GM23338 (cell line): ENCODE measurements at regions not wholly inside any gene's neighbourhood (a gene's known extent, or its start where the extent isn't known, plus 50 kb on each side); places are given as distances from the start of the nearest gene placed in this dataset.
A peak's percentile ranks its signal among the peaks of the same experiment; 100 is the strongest.

Source experiments
- ATAC-seq: fragments of 200-7000 bp; cut with Tn5 transposase; 3 replicates; pipeline ENCODE4 v1.9.1; 2020
- DNase-seq: peaks from one replicate; pipeline ENCODE4 v3.0.0-alpha.2; 2015; ENCODE audit warnings: low spot score
- H2AFZ ChIP-seq: fragments of 200-600 bp; sonication (generic); 2 replicates; pipeline ENCODE4 v1.8.0; 2016; ENCODE audit warnings: antibody characterized with exemption, mild to moderate bottlenecking, moderate library complexity
- H3F3A ChIP-seq: fragments of 200-600 bp; sonication (generic); replicated peaks from 2 replicates; pipeline ENCODE4 v1.8.0; 2017; ENCODE audit warnings: antibody characterized with exemption, mixed run types, low read depth
- H3K27ac ChIP-seq: fragments of 200-600 bp; sonication (generic); 2 replicates; pipeline ENCODE4 v1.6.1; 2016; ENCODE audit warnings: low read depth
- H3K27me3 ChIP-seq: fragments of 200-600 bp; sonication (generic); 2 replicates; pipeline ENCODE4 v1.8.0; 2016; ENCODE audit warnings: mild to moderate bottlenecking, mixed run types, moderate library complexity; ENCODE audit not compliant: insufficient read depth
- H3K36me3 ChIP-seq: fragments of 200-600 bp; sonication (generic); 2 replicates; pipeline ENCODE4 v1.8.0; 2016; ENCODE audit warnings: mild to moderate bottlenecking; ENCODE audit not compliant: insufficient read depth
- H3K4me1 ChIP-seq: fragments of 200-600 bp; sonication (generic); 2 replicates; pipeline ENCODE4 v1.8.0; 2016; ENCODE audit warnings: mild to moderate bottlenecking, moderate library complexity; ENCODE audit not compliant: insufficient read depth
- H3K4me2 ChIP-seq: fragments of 200-600 bp; sonication (generic); 2 replicates; pipeline ENCODE4 v1.7.1; 2017; ENCODE audit warnings: mixed run types
- H3K4me3 ChIP-seq: fragments of 200-600 bp; sonication (generic); 2 replicates; pipeline ENCODE4 v1.6.1; 2016; ENCODE audit warnings: mixed run types
- H3K79me2 ChIP-seq: fragments of 200-600 bp; sonication (generic); replicated peaks from 2 replicates; pipeline ENCODE4 v1.8.0; 2017; ENCODE audit warnings: mild to moderate bottlenecking; ENCODE audit not compliant: insufficient read depth
- H3K9me2 ChIP-seq: fragments of 200-600 bp; sonication (generic); 2 replicates; pipeline ENCODE4 v1.8.0; 2017; ENCODE audit not compliant: insufficient read depth
- H4K20me1 ChIP-seq: fragments of 200-600 bp; sonication (generic); replicated peaks from 2 replicates; pipeline ENCODE4 v1.8.0; 2017; ENCODE audit warnings: mild to moderate bottlenecking; ENCODE audit not compliant: insufficient read depth
- H3K27ac Mint-ChIP-seq: 2 replicates; pipeline ENCODE4 v1.8.0; 2020; ENCODE audit warnings: inconsistent platforms, mild to moderate bottlenecking, moderate library complexity, mixed read lengths
- H3K27me3 Mint-ChIP-seq: 3 replicates; pipeline ENCODE4 v1.8.0; 2022; ENCODE audit warnings: low read depth, mild to moderate bottlenecking, moderate library complexity, mixed read lengths, inconsistent platforms; ENCODE audit not compliant: insufficient read depth, poor library complexity
- H3K36me3 Mint-ChIP-seq: 3 replicates; pipeline ENCODE4 v1.8.0; 2021; ENCODE audit warnings: low read depth, mild to moderate bottlenecking, inconsistent platforms, moderate library complexity, mixed read lengths
- H3K4me1 Mint-ChIP-seq: 3 replicates; pipeline ENCODE4 v1.8.0; 2020; ENCODE audit warnings: mild to moderate bottlenecking, inconsistent platforms, mixed read lengths
- H3K4me3 Mint-ChIP-seq: 3 replicates; pipeline ENCODE4 v1.8.0; 2021; ENCODE audit warnings: moderate library complexity, mild to moderate bottlenecking, inconsistent platforms, mixed read lengths
- H3K9me3 Mint-ChIP-seq: 3 replicates; pipeline ENCODE4 v1.8.0; 2020; ENCODE audit warnings: moderate library complexity, mild to moderate bottlenecking, inconsistent platforms, mixed read lengths
- CREB1 ChIP-seq: fragments of 250-450 bp; sonication (Bioruptor Pico); IDR thresholded peaks from 2 replicates; pipeline ENCODE4 v1.5.0; 2020; ENCODE audit warnings: low read depth, mild to moderate bottlenecking, moderate library complexity
- EZH2 ChIP-seq: fragments of 200-600 bp; sonication (generic); IDR thresholded peaks from one replicate; pipeline ENCODE4 v1.8.0; 2017; ENCODE audit warnings: antibody characterized with exemption, mild to moderate bottlenecking, low read depth; ENCODE audit not compliant: unreplicated experiment
- EZH2phosphoT487 ChIP-seq: fragments of 200-600 bp; sonication (generic); IDR thresholded peaks from one replicate; pipeline ENCODE4 v1.8.1; 2018; ENCODE audit warnings: antibody characterized with exemption; ENCODE audit not compliant: unreplicated experiment
- JUNB ChIP-seq: IDR thresholded peaks from one replicate; pipeline ENCODE4 v1.6.1; 2016; ENCODE audit warnings: antibody characterized with exemption; ENCODE audit not compliant: unreplicated experiment
- NANOG ChIP-seq: IDR thresholded peaks from 2 replicates; pipeline ENCODE4 v1.6.1; 2016; ENCODE audit warnings: antibody characterized with exemption, borderline replicate concordance
- POLR2AphosphoS5 ChIP-seq: IDR thresholded peaks from 2 replicates; pipeline ENCODE4 v1.6.1; 2016; ENCODE audit warnings: antibody characterized with exemption, low read depth
- ZNF114 ChIP-seq: fragments of 250-450 bp; sonication (Bioruptor Pico); IDR thresholded peaks from 2 replicates; pipeline ENCODE4 v1.5.0; 2020; ENCODE audit warnings: mild to moderate bottlenecking, moderate library complexity
- ZNF331 ChIP-seq: fragments of 250-450 bp; sonication (Bioruptor Pico); IDR thresholded peaks from 2 replicates; pipeline ENCODE4 v1.5.0; 2020; ENCODE audit warnings: low read depth, mild to moderate bottlenecking, moderate library complexity
- ZNF462 ChIP-seq: fragments of 250-450 bp; sonication (Bioruptor Pico); IDR thresholded peaks from 2 replicates; pipeline ENCODE4 v1.5.0; 2020; ENCODE audit warnings: mild to moderate bottlenecking, moderate library complexity
- TF ChIP-seq, protein P1 (sequence below): IDR thresholded peaks from one replicate; pipeline ENCODE4 v1.6.1; 2018; ENCODE audit warnings: antibody characterized with exemption; ENCODE audit not compliant: unreplicated experiment

DNA sequence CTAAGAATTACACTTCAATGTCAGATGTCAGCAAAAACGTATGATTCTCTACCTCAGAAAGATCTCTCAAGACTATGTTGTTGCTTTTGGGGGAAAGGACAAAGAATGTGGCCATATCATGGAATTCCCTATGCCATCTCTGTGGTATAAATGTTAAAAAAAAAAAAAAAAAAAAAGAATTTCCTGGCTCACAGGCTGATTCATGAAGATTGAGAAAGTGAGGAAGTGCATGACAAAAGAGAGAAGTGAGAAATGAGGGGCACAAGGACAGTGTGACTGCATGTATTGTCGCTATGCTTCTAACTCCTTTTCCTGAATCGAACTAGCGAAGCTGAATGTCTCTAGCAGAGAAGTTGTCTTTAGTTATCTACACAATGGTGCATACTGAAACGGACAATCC is 80.6 kb upstream of the CARD18 start:
- no peak for DNase-seq
- Histone ChIP-seq H3K4me3 (no peak overlapping the region), H3K79me2 (no peaks in the 10 kb centered on the region), H2AFZ (peak overlapping the region; percentile 48; the same call in 1 of the 2 replicates), H3K36me3 (no peaks in the 10 kb centered on the region), H3K9me2 (no peaks in the 10 kb centered on the region), H4K20me1 (no peaks in the 10 kb centered on the region), H3K4me2 (no peak overlapping the region), H3F3A (no peaks in the 10 kb centered on the region), H3K4me1 (no peaks in the 10 kb centered on the region), H3K27ac (no peak overlapping the region), H3K27me3 (no peaks in the 10 kb centered on the region)
- TF ChIP-seq ZNF331 (no peak), ZNF114 (CRISPR knock-in tag) (no peak), POLR2AphosphoS5 (no peak), EZH2phosphoT487 (no peak), EZH2 (no peak), NANOG (no peak)
- no peak for ATAC-seq
- peaks cover 5% of the 10 kb centered on the region; the same call in 1 of the 3 replicates for H3K36me3 Mint-ChIP-seq
- H3K27ac Mint-ChIP-seq = no peak overlapping the region
- H3K4me3 Mint-ChIP-seq = no peak overlapping the region
- 0 out of 3 replicates have a peak, but pooled peaks cover 2% of the 10 kb centered on the region for H3K4me1 Mint-ChIP-seq
- H3K9me3 Mint-ChIP-seq = peaks cover 8% of the 10 kb centered on the region; the same call in 1 of the 3 replicates
- peaks cover 2% of the 10 kb centered on the region for H3K27me3 Mint-ChIP-seq

DNA sequence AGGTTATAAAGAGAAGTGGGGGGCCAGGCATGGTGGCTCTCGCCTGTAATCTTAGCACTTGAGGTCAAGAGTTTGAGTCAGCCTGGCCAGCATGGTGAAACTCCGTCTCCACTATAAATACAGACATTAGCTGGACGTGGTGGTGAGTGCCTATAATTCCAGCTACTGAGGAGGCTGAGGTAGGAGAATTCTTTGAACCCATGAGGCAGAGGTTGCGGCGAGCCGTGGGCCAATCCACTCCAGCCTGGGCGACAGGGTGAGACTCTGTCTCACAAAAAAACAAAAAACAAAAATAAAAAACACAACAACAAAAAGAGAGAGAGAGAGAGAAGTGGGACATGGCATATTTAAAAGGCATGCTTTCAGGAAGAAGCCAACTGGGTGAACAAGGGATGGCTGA is 80.1 kb upstream of the CARD18 start:
- Mint-ChIP-seq H3K4me3 (no peak overlapping the region), H3K4me1 (0 out of 3 replicates have a peak, but pooled peaks cover 2% of the 10 kb centered on the region), H3K27ac (no peak overlapping the region), H3K27me3 (peaks cover 2% of the 10 kb centered on the region), H3K9me3 (peaks cover 8% of the 10 kb centered on the region; the same call in 1 of the 3 replicates), H3K36me3 (peaks cover 5% of the 10 kb centered on the region; the same call in 1 of the 3 replicates)
- Histone ChIP-seq H3K9me2 (no peaks in the 10 kb centered on the region), H4K20me1 (no peaks in the 10 kb centered on the region), H3K4me2 (no peak overlapping the region), H3K4me1 (no peaks in the 10 kb centered on the region), H3K36me3 (no peaks in the 10 kb centered on the region), H3K27ac (no peak overlapping the region), H3K79me2 (no peaks in the 10 kb centered on the region), H3F3A (no peaks in the 10 kb centered on the region), H2AFZ (peak overlapping the region; percentile 48; the same call in 1 of the 2 replicates), H3K4me3 (no peak overlapping the region), H3K27me3 (no peaks in the 10 kb centered on the region)
- TF ChIP-seq ZNF462 (CRISPR knock-in tag) (no peak), EZH2 (no peak), JUNB (no peak), CREB1 (no peak)
- TF ChIP-seq, protein P1, sequence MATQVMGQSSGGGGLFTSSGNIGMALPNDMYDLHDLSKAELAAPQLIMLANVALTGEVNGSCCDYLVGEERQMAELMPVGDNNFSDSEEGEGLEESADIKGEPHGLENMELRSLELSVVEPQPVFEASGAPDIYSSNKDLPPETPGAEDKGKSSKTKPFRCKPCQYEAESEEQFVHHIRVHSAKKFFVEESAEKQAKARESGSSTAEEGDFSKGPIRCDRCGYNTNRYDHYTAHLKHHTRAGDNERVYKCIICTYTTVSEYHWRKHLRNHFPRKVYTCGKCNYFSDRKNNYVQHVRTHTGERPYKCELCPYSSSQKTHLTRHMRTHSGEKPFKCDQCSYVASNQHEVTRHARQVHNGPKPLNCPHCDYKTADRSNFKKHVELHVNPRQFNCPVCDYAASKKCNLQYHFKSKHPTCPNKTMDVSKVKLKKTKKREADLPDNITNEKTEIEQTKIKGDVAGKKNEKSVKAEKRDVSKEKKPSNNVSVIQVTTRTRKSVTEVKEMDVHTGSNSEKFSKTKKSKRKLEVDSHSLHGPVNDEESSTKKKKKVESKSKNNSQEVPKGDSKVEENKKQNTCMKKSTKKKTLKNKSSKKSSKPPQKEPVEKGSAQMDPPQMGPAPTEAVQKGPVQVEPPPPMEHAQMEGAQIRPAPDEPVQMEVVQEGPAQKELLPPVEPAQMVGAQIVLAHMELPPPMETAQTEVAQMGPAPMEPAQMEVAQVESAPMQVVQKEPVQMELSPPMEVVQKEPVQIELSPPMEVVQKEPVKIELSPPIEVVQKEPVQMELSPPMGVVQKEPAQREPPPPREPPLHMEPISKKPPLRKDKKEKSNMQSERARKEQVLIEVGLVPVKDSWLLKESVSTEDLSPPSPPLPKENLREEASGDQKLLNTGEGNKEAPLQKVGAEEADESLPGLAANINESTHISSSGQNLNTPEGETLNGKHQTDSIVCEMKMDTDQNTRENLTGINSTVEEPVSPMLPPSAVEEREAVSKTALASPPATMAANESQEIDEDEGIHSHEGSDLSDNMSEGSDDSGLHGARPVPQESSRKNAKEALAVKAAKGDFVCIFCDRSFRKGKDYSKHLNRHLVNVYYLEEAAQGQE = no peak
- no peak for ATAC-seq
- no peak for DNase-seq
